ENCODE measurements at regions not wholly inside any gene's neighbourhood (a gene's known extent, or its start where the extent isn't known, plus 50 kb on each side); places are given as distances from the start of the nearest gene placed in this dataset.

DNA sequence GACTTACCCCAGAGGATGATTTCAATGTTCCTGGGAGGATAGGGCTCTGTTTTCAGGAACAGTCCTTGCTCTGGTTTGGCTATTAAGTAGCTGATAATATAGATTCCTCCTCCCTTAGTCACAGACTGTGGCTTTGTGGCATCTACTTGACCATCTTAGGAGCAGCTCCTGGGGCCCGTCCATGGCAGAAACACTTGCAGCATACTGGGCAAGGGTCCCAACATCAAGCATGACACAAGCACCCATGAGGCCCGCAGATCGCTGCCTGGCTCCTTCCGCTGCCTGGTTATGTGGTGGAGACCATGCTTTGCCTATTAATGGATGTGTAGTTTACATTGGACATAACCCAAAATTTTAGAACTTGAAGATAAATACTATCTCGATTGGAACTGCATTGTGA, 170.1 kb downstream of the ICE1 start:
- no peak for TF ChIP-seq TAF1 (IDR thresholded peaks at IDR 0.05; ENCODE audit: borderline replicate concordance, low read depth, low read length)
- no peak for TF ChIP-seq POLR2AphosphoS5 (IDR thresholded peaks at IDR 0.05; ENCODE audit: low read depth, low read length)
- no peak for TF ChIP-seq POLR2A (IDR thresholded peaks at IDR 0.05; ENCODE audit: low read depth, low read length)

Measured in GM12892 (cell line).